Mucosa of descending colon (tissue), 3 donors: ENCODE measurements at regions not wholly inside any gene's neighbourhood (a gene's known extent, or its start where the extent isn't known, plus 50 kb on each side); places are given as distances from the start of the nearest gene placed in this dataset.
A peak's percentile ranks its signal among the peaks of the same experiment; 100 is the strongest.
"Not testable (repeated sequence)": the region's sequence is repeated elsewhere in the genome, so short reads cannot be mapped to it uniquely, and the experiment has no call there.

Experiments
- ATAC-seq: fragments of 200-7000 bp; cut with Tn5 transposase; one replicate; pipeline ENCODE4 v1.9.1; 2020; ENCODE audit warnings: mild to moderate bottlenecking, moderate library complexity
- DNase-seq, 3 donors: peaks; one replicate each; pipeline ENCODE4 v3.0.0-alpha.2; 2020
- H3K36me3 ChIP-seq: fragments of 200-600 bp; one replicate; pipeline ENCODE4 v1.8.0; 2021; ENCODE audit warnings: low read depth, mild to moderate bottlenecking
- H3K4me1 ChIP-seq: fragments of 200-600 bp; one replicate; pipeline ENCODE4 v1.8.0; 2021; ENCODE audit warnings: low read depth, mild to moderate bottlenecking
- H3K4me3 ChIP-seq: fragments of 200-600 bp; one replicate; pipeline ENCODE4 v1.8.0; 2021; ENCODE audit warnings: mild to moderate bottlenecking
- H3K9me3 ChIP-seq: fragments of 200-600 bp; one replicate; pipeline ENCODE4 v1.8.0; 2021; ENCODE audit warnings: mild to moderate bottlenecking
- intact Hi-C, 2 donors: fragments of 100-400 bp; cut with DNase I in 1 of 2; cut with micrococcal nuclease in 1 of 2; formaldehyde crosslinking; loops; one replicate each; pipeline versions ENCODE4 v1.11.0 to v1.11.1; 2022; cut with DNase I, micrococcal nuclease
- donor health status: DM: no; HTN: no; CAD: no; lungs with moderate emphysema.
- donor health status: DM: no; HTN: no; CAD: no.
- donor health status: DM: no; HTN: yes; CAD: no.

- ATAC-seq, intact Hi-C loops: not testable (repeated sequence)
- peak in 1 of 3 donors; percentile 12 for DNase-seq
Measured at GRCh38 chr5:70778240-70778639, 122.2 kb upstream of the SERF1A start.

More at GRCh38 chr5:70778240-70778639, 122.2 kb upstream of the SERF1A start:
- H3K36me3 ChIP-seq, H3K4me3 ChIP-seq, H3K9me3 ChIP-seq, H3K4me1 ChIP-seq: not testable (repeated sequence)
